IMR-90 (cell line): ENCODE measurements at regions not wholly inside any gene's neighbourhood (a gene's known extent, or its start where the extent isn't known, plus 50 kb on each side); places are given as distances from the start of the nearest gene placed in this dataset.

ENCODE experiments used
- ATAC-seq: fragments of 200-7000 bp; cut with Tn5 transposase; 2 replicates; pipeline ENCODE4 v1.9.1; 2020; ENCODE audit warnings: low read depth, mild to moderate bottlenecking, moderate library complexity
- BruUV-seq: library from RNA; stranded (reverse); fragments of 400-500 nt; replicated peaks from 2 replicates; lab custom pipeline; 2021; lab: Mats Ljungman, UMichigan
- CTCF ChIA-PET: fragments of 300-600 bp; formaldehyde crosslinking; extraction: SDS; loops from one replicate; lab custom pipeline; 2021; ENCODE audit warnings: antibody characterized with exemption; lab: Yijun Ruan, JAX
- POLR2A ChIA-PET: fragments of 300-600 bp; sonication (Branson Sonifier 250); formaldehyde crosslinking; loops from one replicate; lab custom pipeline; 2022; ENCODE audit warnings: antibody characterized with exemption; ENCODE audit not compliant: unreplicated experiment; lab: Charles Lee
- DNase-seq: peaks from one replicate; pipeline ENCODE4 v3.0.0; 2013
- H2AFZ ChIP-seq: replicated peaks from 2 replicates; pipeline ENCODE3; 2013; ENCODE audit warnings: low read length, mild to moderate bottlenecking; ENCODE audit not compliant: poor library complexity
- H2AK5ac ChIP-seq: 2 replicates; pipeline ENCODE4 v1.6.1; 2013; ENCODE audit warnings: low read depth, low read length, inconsistent platforms
- H2AK9ac ChIP-seq: replicated peaks from 2 replicates; pipeline ENCODE3; 2013; ENCODE audit warnings: mild to moderate bottlenecking, low read depth, low read length, moderate library complexity; ENCODE audit not compliant: poor library complexity
- H2BK120ac ChIP-seq: 2 replicates; pipeline ENCODE4 v1.6.1; 2013; ENCODE audit warnings: low read depth, low read length, inconsistent platforms
- H2BK15ac ChIP-seq: 3 replicates; pipeline ENCODE4 v1.6.1; 2013; ENCODE audit warnings: low read depth, low read length, inconsistent platforms
- H2BK20ac ChIP-seq: 2 replicates; pipeline ENCODE4 v1.6.1; 2013; ENCODE audit warnings: low read depth, mild to moderate bottlenecking, inconsistent platforms, low read length, moderate library complexity
- H2BK5ac ChIP-seq: 2 replicates; pipeline ENCODE4 v1.6.1; 2013; ENCODE audit warnings: mild to moderate bottlenecking, low read depth, low read length, inconsistent platforms; ENCODE audit not compliant: poor library complexity, severe bottlenecking
- H3K14ac ChIP-seq: replicated peaks from 2 replicates; pipeline ENCODE4 v1.6.1; 2013; ENCODE audit warnings: low read depth, low read length, inconsistent platforms
- H3K18ac ChIP-seq: 2 replicates; pipeline ENCODE4 v1.6.1; 2013; ENCODE audit warnings: low read depth, low read length, control low read depth
- H3K23ac ChIP-seq: 2 replicates; pipeline ENCODE4 v1.6.1; 2013; ENCODE audit warnings: low read depth, low read length, inconsistent platforms
- H3K27ac ChIP-seq: 2 replicates; pipeline ENCODE4 v1.5.1; 2013; ENCODE audit warnings: mild to moderate bottlenecking, control low read depth, low read length; ENCODE audit not compliant: insufficient read depth
- H3K27me3 ChIP-seq: 2 replicates; pipeline ENCODE4 v1.6.1; 2013; ENCODE audit warnings: low read length; ENCODE audit not compliant: control insufficient read depth, insufficient read depth
- H3K36me3 ChIP-seq: 2 replicates; pipeline ENCODE4 v1.6.1; 2013; ENCODE audit warnings: low read length, mixed read lengths; ENCODE audit not compliant: control insufficient read depth, insufficient read depth
- H3K4ac ChIP-seq: 2 replicates; pipeline ENCODE4 v1.6.1; 2013; ENCODE audit warnings: low read depth, low read length, inconsistent platforms
- H3K4me1 ChIP-seq: 2 replicates; pipeline ENCODE4 v1.6.1; 2013; ENCODE audit warnings: low read length, mixed read lengths; ENCODE audit not compliant: control insufficient read depth, insufficient read depth
- H3K4me2 ChIP-seq: 2 replicates; pipeline ENCODE4 v1.6.1; 2013; ENCODE audit warnings: low read depth, mild to moderate bottlenecking, control low read depth, low read length, moderate library complexity
- H3K4me3 ChIP-seq: 2 replicates; pipeline ENCODE4 v1.5.1; 2013; ENCODE audit warnings: low read depth, mild to moderate bottlenecking, control low read depth, low read length, moderate library complexity; ENCODE audit not compliant: insufficient read depth
- H3K56ac ChIP-seq: 2 replicates; pipeline ENCODE4 v1.6.1; 2013; ENCODE audit warnings: low read length, inconsistent platforms; ENCODE audit not compliant: insufficient read depth; ENCODE audit errors: extremely low read depth
- H3K79me1 ChIP-seq, 2 experiments: 2 replicates each; pipeline ENCODE4 v1.6.1; 2013; ENCODE audit warnings: low read length in 2 of 2, inconsistent platforms in 1 of 2, low read depth in 1 of 2
- H3K9ac ChIP-seq: 2 replicates; pipeline ENCODE4 v1.6.1; 2013; ENCODE audit warnings: low read depth, low read length, control low read depth
- H3K9me1 ChIP-seq: 2 replicates; pipeline ENCODE4 v1.6.1; 2013; ENCODE audit warnings: low read length, inconsistent platforms; ENCODE audit not compliant: insufficient read depth
- H3K9me3 ChIP-seq: 2 replicates; pipeline ENCODE4 v1.6.1; 2013; ENCODE audit warnings: low read length; ENCODE audit not compliant: control insufficient read depth, insufficient read depth
- H4K20me1 ChIP-seq: 2 replicates; pipeline ENCODE4 v1.6.1; 2013; ENCODE audit warnings: low read length, inconsistent platforms; ENCODE audit not compliant: insufficient read depth
- H4K5ac ChIP-seq: 2 replicates; pipeline ENCODE4 v1.6.1; 2013; ENCODE audit warnings: mild to moderate bottlenecking, low read depth, low read length, control low read depth
- H4K8ac ChIP-seq, 2 experiments: 2 replicates each; pipeline ENCODE4 v1.6.1; 2013; ENCODE audit warnings: low read depth in 2 of 2, low read length in 2 of 2, control low read depth in 1 of 2, inconsistent platforms in 1 of 2
- H4K91ac ChIP-seq: 2 replicates; pipeline ENCODE4 v1.6.1; 2013; ENCODE audit warnings: low read depth, low read length, inconsistent platforms; ENCODE audit not compliant: insufficient read depth
- BHLHE40 ChIP-seq: fragments of 150-350 bp; IDR thresholded peaks from 2 replicates; pipeline ENCODE4 v1.6.1; 2016; ENCODE audit warnings: mild to moderate bottlenecking, low read depth, low read length
- CHD1 ChIP-seq: IDR thresholded peaks from 2 replicates; pipeline ENCODE4 v1.6.1; 2012; ENCODE audit warnings: low read depth, low read length, improper control_type of control experiment
- FOS ChIP-seq: fragments of 150-350 bp; IDR thresholded peaks from 2 replicates; pipeline ENCODE4 v1.6.1; 2016; ENCODE audit warnings: low read depth, low read length
- MAFK ChIP-seq: IDR thresholded peaks from 2 replicates; pipeline ENCODE4 v1.6.1; 2012; ENCODE audit warnings: low read depth, low read length, improper control_type of control experiment
- MAZ ChIP-seq: IDR thresholded peaks from 2 replicates; pipeline ENCODE4 v1.6.1; 2012; ENCODE audit warnings: low read depth, mild to moderate bottlenecking, low read length, improper control_type of control experiment, moderate library complexity, borderline replicate concordance
- MXI1 ChIP-seq: IDR thresholded peaks from 2 replicates; pipeline ENCODE4 v1.6.1; 2012; ENCODE audit warnings: low read depth, mild to moderate bottlenecking, low read length, moderate library complexity, borderline replicate concordance
- RAD21 ChIP-seq: IDR thresholded peaks from 2 replicates; pipeline ENCODE4 v1.6.1; 2012; ENCODE audit warnings: low read length, improper control_type of control experiment
- RCOR1 ChIP-seq: IDR thresholded peaks from 2 replicates; pipeline ENCODE4 v1.6.1; 2012; ENCODE audit warnings: mild to moderate bottlenecking, low read length, improper control_type of control experiment; ENCODE audit not compliant: insufficient replicate concordance
- RFX5 ChIP-seq: IDR thresholded peaks from 2 replicates; pipeline ENCODE4 v1.8.0; 2012; ENCODE audit warnings: low read depth, mild to moderate bottlenecking, low read length, moderate library complexity
- SMC3 ChIP-seq: fragments of 150-350 bp; IDR thresholded peaks from 2 replicates; pipeline ENCODE4 v1.6.1; 2016; ENCODE audit warnings: low read depth, mild to moderate bottlenecking, antibody characterized with exemption, low read length, moderate library complexity
- WGBS, 2 experiments: methylation state at CpG; one replicate each; pipeline versions ENCODE4 v1.1.5 to v1.1.7; 2013; ENCODE audit warnings: missing lambda C conversion rate in 2 of 2; ENCODE audit not compliant: insufficient read length in 1 of 2; ENCODE audit errors: extremely low coverage in 2 of 2; 5-methylcytosine and 5-hydroxymethylcytosine counted together
- dilution Hi-C: fragments of 300-500 bp; cut with HindIII; formaldehyde crosslinking; loops from one replicate; pipeline ENCODE4 v1.14.3; 2018; ENCODE audit warnings: low sequenced_read_pairs; ENCODE audit not compliant: unreplicated experiment
- in situ Hi-C: fragments of 300-500 bp; cut with MboI; formaldehyde crosslinking; loops from 3 replicates; pipeline ENCODE4 v1.14.3; 2019; ENCODE audit warnings: low sequenced_read_pairs, inconsistent platforms, mixed read lengths
- intact Hi-C: fragments of 100-400 bp; cut with micrococcal nuclease; formaldehyde crosslinking; loops from 2 replicates; pipeline ENCODE4 v1.10.0; 2022
- TF ChIP-seq, protein P1 (sequence below): conservative IDR thresholded peaks from 2 replicates; pipeline ENCODE4 v1.5.1; 2012; ENCODE audit warnings: mild to moderate bottlenecking, low read depth, low read length, improper control_type of control experiment

- Histone ChIP-seq H2BK120ac (peak overlapping the region; percentile 30; the same call in 1 of the 2 replicates), H4K20me1 (no peaks in the 10 kb centered on the region), H4K91ac (no peak overlapping the region), H3K79me1 (no peaks in the 10 kb centered on the region), H2AFZ (peak overlapping the region; percentile 15), H4K5ac (no peak overlapping the region), H4K8ac (peak overlapping the region in 1 of 2 experiments; percentile 37; a peak in 2 of 4 replicates), H2BK5ac (peak overlapping the region; percentile 24), H3K4me1 (peaks cover 11% of the 10 kb centered on the region), H2AK5ac (no peak overlapping the region), H2BK20ac (peak overlapping the region; percentile 67), H3K4ac (peak overlapping the region; percentile 41; the same call in 1 of the 2 replicates), H3K27ac (no peak overlapping the region), H3K56ac (no peak overlapping the region), H3K36me3 (no peaks in the 10 kb centered on the region), H3K23ac (no peak overlapping the region), H3K18ac (no peak overlapping the region), H3K9me1 (peaks cover 9% of the 10 kb centered on the region; the same call in 1 of the 2 replicates), H3K14ac (no peak overlapping the region; the same call in 1 of the 2 replicates), H2BK15ac (0 out of 3 replicates have a peak overlapping the region, but pooled peaks have one; percentile 79), H3K9ac (no peak overlapping the region), H3K4me2 (no peak overlapping the region), H3K27me3 (no peaks in the 10 kb centered on the region), H3K9me3 (no peaks in the 10 kb centered on the region), H2AK9ac (peak overlapping the region; percentile 15), H3K4me3 (no peak overlapping the region)
- in situ Hi-C loops (loop anchor here (5.0 kb wide), 1 partner anchor 50 kb away; no protein-coding TSS in a partner anchor), dilution Hi-C loops (no loop called here), intact Hi-C loops (no loop called here)
- peak; percentile 36 for DNase-seq
- TF ChIP-seq RAD21 = no peak
- TF ChIP-seq RCOR1 = no peak
- no peak for TF ChIP-seq CHD1
- no peak for TF ChIP-seq FOS
- no peak for TF ChIP-seq SMC3
- TF ChIP-seq, protein P1, sequence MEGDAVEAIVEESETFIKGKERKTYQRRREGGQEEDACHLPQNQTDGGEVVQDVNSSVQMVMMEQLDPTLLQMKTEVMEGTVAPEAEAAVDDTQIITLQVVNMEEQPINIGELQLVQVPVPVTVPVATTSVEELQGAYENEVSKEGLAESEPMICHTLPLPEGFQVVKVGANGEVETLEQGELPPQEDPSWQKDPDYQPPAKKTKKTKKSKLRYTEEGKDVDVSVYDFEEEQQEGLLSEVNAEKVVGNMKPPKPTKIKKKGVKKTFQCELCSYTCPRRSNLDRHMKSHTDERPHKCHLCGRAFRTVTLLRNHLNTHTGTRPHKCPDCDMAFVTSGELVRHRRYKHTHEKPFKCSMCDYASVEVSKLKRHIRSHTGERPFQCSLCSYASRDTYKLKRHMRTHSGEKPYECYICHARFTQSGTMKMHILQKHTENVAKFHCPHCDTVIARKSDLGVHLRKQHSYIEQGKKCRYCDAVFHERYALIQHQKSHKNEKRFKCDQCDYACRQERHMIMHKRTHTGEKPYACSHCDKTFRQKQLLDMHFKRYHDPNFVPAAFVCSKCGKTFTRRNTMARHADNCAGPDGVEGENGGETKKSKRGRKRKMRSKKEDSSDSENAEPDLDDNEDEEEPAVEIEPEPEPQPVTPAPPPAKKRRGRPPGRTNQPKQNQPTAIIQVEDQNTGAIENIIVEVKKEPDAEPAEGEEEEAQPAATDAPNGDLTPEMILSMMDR = no peak
- no peak for TF ChIP-seq MAZ
- no peak for TF ChIP-seq RFX5
- no peak for TF ChIP-seq BHLHE40
- TF ChIP-seq MAFK = no peak
- TF ChIP-seq MXI1 = no peak
- ATAC-seq = peak; percentile 56; the same call in 1 of the 2 replicates
- POLR2A ChIA-PET = no interaction called here
- CTCF ChIA-PET = no interaction called here
- WGBS, 2 experiments = no CpG with 5 or more reads among the region's 6 CpGs
- BruUV-seq = no TSS peak
Measured at GRCh38 chr17:17402558-17402957, 74.2 kb upstream of the MED9 start.
